NT2/D1 (cell line): ENCODE measurements at regions not wholly inside any gene's neighbourhood (a gene's known extent, or its start where the extent isn't known, plus 50 kb on each side); places are given as distances from the start of the nearest gene placed in this dataset.

ENCODE experiments used
- DNase-seq: peaks from one replicate; pipeline ENCODE4 v3.0.0-alpha.2; 2011; ENCODE audit warnings: low read depth, low spot score
- H3K27me3 ChIP-seq: 2 replicates; pipeline ENCODE4 v1.6.0; 2011; ENCODE audit warnings: mild to moderate bottlenecking; ENCODE audit not compliant: insufficient read length, insufficient read depth
- H3K36me3 ChIP-seq: 2 replicates; pipeline ENCODE4 v1.6.1; 2011; ENCODE audit warnings: mild to moderate bottlenecking, low read length, mixed read lengths; ENCODE audit not compliant: insufficient read depth, insufficient read length
- H3K4me1 ChIP-seq: 2 replicates; pipeline ENCODE4 v1.5.1; 2011; ENCODE audit not compliant: insufficient read depth, insufficient read length
- H3K4me3 ChIP-seq: 2 replicates; pipeline ENCODE4 v1.5.1; 2011; ENCODE audit warnings: low read depth; ENCODE audit not compliant: insufficient read length
- H3K9ac ChIP-seq: 2 replicates; pipeline ENCODE4 v1.6.0; 2011; ENCODE audit warnings: low read depth; ENCODE audit not compliant: insufficient read length
- H3K9me3 ChIP-seq: 2 replicates; pipeline ENCODE4 v1.5.1; 2011; ENCODE audit warnings: mild to moderate bottlenecking, low read length; ENCODE audit not compliant: insufficient read depth
- SUZ12 ChIP-seq: IDR thresholded peaks from 2 replicates; pipeline ENCODE4 v1.6.1; 2011; ENCODE audit not compliant: insufficient read length, insufficient read depth; ENCODE audit errors: extremely low read depth
- YY1 ChIP-seq: IDR thresholded peaks from 2 replicates; pipeline ENCODE4 v1.6.1; 2011; ENCODE audit not compliant: insufficient read length, insufficient read depth
- ZNF274 ChIP-seq: IDR thresholded peaks from 2 replicates; pipeline ENCODE4 v1.6.1; 2011; ENCODE audit warnings: mild to moderate bottlenecking, low read depth, low read length

DNA sequence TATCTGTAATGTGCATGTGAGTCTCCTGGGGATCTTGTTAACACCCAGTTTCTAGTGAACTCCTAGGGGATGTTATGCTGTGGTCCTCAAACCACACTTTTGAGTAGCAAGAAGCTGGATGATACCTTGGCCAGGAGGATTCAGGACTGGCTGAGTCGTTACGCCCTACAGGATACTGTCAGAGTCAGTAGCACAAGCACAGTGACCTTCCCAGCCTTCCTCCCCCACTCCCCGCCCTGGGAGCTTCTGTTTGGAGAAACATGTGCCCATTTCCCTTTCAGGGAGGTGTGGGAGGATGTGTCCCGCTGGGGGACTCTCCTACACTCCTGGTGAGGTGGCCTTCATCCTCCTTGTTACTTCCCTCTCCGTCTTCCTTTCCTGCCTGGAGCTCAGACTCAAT is 76.4 kb upstream of the TRPM1 start:
- H3K27me3 ChIP-seq: peaks cover 3% of the 10 kb centered on the region
- TF ChIP-seq YY1: no peak
- TF ChIP-seq ZNF274: no peak
- TF ChIP-seq SUZ12: no peak
- no peak for DNase-seq
- no peaks in the 10 kb centered on the region for H3K9me3 ChIP-seq
- peaks cover 5% of the 10 kb centered on the region for H3K4me1 ChIP-seq
- no peaks in the 10 kb centered on the region for H3K36me3 ChIP-seq
- H3K9ac ChIP-seq: peak overlapping the region; percentile 13
- H3K4me3 ChIP-seq: no peak overlapping the region

DNA sequence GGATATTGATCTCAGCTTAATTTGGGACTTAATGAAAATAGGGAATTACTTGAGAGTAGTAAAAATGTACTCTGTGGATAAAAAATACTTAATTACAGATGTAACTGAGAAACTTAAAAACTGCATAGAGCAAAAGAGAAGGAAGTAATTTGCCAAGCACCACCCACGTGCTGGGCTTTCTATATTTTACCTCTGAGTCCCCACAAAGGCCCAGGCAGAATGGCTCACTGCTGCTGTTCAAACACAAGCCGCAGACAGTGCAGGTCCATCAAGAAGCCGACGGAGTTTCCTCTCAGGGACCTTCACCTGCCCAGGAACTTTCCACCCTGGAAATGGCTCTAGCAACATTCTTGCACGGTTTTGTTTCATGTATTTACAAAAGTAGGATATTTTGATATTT is 77.2 kb upstream of the TRPM1 start:
- H3K9ac ChIP-seq: no peak overlapping the region
- peaks cover 3% of the 10 kb centered on the region for H3K27me3 ChIP-seq
- peaks cover 6% of the 10 kb centered on the region; the same call in 1 of the 2 replicates for H3K9me3 ChIP-seq
- no peak for DNase-seq
- TF ChIP-seq SUZ12 (no peak), YY1 (no peak), ZNF274 (no peak)
- peaks cover 5% of the 10 kb centered on the region for H3K4me1 ChIP-seq
- H3K36me3 ChIP-seq: no peaks in the 10 kb centered on the region
- H3K4me3 ChIP-seq: no peak overlapping the region

DNA sequence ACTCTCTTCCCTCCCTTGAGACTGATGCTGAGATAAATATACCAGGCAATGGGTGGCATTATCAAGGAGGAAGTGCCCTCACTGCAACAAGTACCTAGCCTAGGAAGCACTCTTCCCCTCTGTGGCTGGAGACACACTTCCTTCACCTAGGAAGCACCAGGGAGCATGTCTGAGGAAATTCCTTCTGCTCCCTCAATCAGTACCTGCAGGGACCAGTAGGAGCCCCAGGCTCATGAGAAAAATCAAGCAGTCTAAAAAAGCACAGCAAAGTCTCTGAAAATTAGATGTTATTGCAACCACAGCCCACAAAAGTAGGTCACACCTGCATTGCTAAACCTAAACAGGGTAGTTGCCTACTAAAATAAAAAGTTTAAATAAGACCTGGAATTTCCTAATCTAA is 78.2 kb upstream of the TRPM1 start:
- Histone ChIP-seq H3K4me3 (no peak overlapping the region), H3K36me3 (no peaks in the 10 kb centered on the region), H3K27me3 (peaks cover under 1% of the 10 kb centered on the region), H3K9me3 (peaks cover 7% of the 10 kb centered on the region), H3K4me1 (peaks cover 5% of the 10 kb centered on the region), H3K9ac (no peak overlapping the region)
- no peak for DNase-seq
- TF ChIP-seq YY1 (no peak), SUZ12 (no peak), ZNF274 (no peak)

DNA sequence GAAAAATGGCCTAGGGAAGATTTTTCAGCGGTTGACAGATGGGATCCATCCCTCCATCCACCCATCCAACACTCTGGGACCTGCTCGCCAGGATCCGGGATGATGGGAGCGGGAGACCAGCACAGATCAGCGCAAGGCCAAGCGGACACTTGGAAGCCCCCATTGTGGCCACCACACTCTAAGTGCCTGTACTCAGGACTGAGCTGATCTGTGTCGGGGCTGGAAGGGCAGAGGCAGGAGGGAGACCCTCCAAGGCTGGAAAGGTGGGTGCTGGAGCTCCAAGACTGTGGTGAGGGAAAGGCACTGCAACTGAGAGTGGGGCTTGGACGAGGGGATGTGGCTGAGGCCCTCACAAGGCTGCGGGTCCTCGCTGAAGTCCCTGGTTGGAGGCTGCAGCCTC is 91.8 kb upstream of the TRPM1 start:
- Histone ChIP-seq H3K4me1 (no peaks in the 10 kb centered on the region), H3K36me3 (no peaks in the 10 kb centered on the region), H3K9ac (no peak overlapping the region), H3K27me3 (no peaks in the 10 kb centered on the region), H3K9me3 (peaks cover 11% of the 10 kb centered on the region), H3K4me3 (no peak overlapping the region)
- no peak for DNase-seq
- TF ChIP-seq SUZ12 (no peak), ZNF274 (no peak), YY1 (no peak)

DNA sequence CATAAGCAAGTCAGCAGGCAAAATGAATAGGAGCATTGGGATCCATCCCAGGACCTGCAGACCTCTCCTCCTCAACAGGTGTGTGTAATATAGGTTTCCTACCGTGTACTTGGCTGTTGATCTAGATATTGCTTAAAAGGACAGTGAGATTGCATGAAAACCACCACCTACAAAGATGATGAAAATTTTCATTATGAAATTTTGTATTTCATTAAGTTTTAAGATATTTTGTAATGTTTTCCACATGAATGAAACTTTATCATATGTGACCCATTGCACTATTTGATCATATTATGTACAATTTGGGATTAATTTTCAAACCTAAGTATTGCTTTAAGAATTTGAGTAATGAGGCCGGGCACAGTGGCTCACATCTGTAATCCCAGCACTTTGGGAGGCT is 94.3 kb upstream of the TRPM1 start:
- no peak overlapping the region for H3K9ac ChIP-seq
- TF ChIP-seq ZNF274: no peak
- no peak for TF ChIP-seq SUZ12
- no peak for TF ChIP-seq YY1
- no peaks in the 10 kb centered on the region for H3K36me3 ChIP-seq
- H3K4me1 ChIP-seq: no peaks in the 10 kb centered on the region
- H3K9me3 ChIP-seq: no peaks in the 10 kb centered on the region; the same call in 1 of the 2 replicates
- no peaks in the 10 kb centered on the region for H3K27me3 ChIP-seq
- H3K4me3 ChIP-seq: no peak overlapping the region
- no peak for DNase-seq

DNA sequence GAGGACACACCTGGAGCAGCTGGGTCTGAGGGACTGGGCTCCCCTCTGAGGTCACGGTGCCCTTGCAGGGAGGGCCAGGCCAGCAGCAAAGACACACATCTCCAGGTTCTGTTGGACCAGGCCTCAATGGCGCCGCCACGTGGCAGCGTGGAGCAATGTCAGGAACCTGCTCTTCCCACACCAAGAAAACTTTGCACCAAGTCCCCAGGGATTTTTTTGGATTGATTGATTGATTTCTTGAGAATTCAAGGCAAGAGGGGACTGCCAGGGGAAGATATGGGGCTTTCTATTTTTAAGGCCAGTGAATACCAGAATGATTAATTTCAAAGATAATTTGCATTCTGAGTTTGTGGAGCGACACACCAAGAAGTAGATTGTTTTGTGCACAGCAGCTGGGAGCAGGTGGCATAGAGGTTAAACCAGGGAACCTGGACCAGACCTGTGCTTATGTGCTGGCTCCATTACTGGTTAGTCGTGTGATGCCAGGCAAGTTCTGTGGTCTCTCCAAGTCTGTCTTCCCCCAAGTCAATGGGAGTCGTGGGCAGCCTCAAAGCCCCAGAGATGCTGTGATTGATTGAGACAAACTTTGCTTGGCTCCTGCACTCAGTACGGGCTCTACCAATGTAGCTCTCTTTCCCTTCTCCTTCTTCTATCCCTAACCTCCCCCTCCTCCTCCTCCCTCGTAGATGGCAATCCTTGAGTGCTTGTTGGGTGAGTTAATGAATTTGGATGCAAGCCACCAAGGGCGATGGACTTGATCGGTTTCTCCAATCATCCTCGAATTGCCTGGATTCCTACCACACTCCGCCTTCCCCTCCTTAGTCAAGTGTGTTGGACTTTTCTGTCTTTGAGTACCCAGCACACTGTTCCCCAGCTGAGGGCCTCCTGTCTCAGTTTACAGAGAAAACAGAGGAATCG is 96.2 kb upstream of the TRPM1 start:
- no peaks in the 10 kb centered on the region for H3K36me3 ChIP-seq
- no peaks in the 10 kb centered on the region; the same call in 1 of the 2 replicates for H3K9me3 ChIP-seq
- no peaks in the 10 kb centered on the region for H3K27me3 ChIP-seq
- H3K9ac ChIP-seq: no peak overlapping the region
- no peak for TF ChIP-seq SUZ12
- TF ChIP-seq ZNF274: no peak
- no peaks in the 10 kb centered on the region for H3K4me1 ChIP-seq
- DNase-seq: peak; percentile 43
- no peak overlapping the region for H3K4me3 ChIP-seq

DNA sequence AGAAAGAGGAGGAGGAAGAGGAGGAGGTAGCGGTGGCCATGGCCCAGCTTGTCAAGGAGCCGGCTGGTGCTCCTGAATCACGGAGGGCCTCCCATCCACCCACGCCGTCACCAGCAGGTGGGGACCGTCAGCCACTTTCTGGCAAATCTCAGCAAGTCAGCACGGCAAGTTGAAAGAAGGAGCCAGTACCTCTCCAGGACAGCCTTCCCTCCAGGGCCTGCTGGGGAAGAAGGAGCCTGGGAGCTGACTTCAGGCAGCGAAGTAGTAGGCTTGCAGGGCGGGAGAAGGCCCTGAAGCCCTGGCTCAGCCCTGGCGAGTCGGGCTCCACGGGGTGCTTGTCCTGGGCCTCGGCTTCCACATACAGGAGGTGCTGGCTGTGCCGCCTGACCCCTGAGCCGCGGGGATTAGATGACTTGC is 99.2 kb upstream of the TRPM1 start:
- H3K9ac ChIP-seq: no peak overlapping the region
- no peaks in the 10 kb centered on the region; the same call in 1 of the 2 replicates for H3K9me3 ChIP-seq
- no peak for DNase-seq

More for the DNA sequence above, 99.2 kb upstream of the TRPM1 start:
- Histone ChIP-seq H3K36me3 (no peaks in the 10 kb centered on the region), H3K4me3 (no peak overlapping the region), H3K4me1 (no peaks in the 10 kb centered on the region), H3K27me3 (no peaks in the 10 kb centered on the region)
- TF ChIP-seq ZNF274: no peak
- TF ChIP-seq SUZ12: no peak
- no peak for TF ChIP-seq YY1
